NCI-H146 treated with DMSO at 0.1 percent for 48 hours (cell line): ENCODE measurements at regions not wholly inside any gene's neighbourhood (a gene's known extent, or its start where the extent isn't known, plus 50 kb on each side); places are given as distances from the start of the nearest gene placed in this dataset.
"Not testable (repeated sequence)": the region's sequence is repeated elsewhere in the genome, so short reads cannot be mapped to it uniquely, and the experiment has no call there.

Source experiments
- DNase-seq: peaks from one replicate; lab custom pipeline; 2025; ENCODE audit not compliant: unreplicated experiment; lab: John Stamatoyannopoulos, UW

DNA sequence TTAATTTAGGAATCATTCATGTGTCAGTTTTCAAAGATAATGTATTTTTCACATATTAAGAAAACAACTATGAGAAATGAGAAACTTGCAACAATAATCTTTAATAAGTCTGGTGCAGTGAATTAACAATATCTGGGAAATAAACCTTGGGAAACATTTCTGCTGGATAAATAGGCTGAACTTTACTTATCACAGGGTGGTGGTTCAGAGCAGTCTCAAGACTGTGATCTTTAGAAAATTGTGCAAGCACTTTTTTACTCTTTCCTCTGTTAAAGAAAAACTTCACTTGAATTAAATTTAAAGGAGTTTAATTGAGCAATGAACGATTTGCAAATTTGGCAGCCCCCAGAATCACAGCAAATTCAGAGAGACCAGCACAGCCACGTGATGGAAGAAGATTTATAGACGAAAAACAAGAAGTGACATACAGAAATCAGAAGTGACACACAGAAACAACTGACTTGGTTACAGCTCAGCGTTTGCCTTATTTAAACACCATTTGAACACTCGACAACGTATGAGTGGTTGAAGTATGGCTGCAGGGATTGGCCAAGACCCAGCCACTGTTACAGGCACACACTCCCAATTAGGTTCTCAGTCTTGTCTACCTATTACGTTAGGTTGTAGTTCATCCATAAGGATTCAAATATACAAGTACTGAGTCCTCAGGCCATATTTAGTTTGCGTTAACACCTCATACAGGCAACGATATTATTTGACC, 631.9 kb downstream of the SLCO4C1 start:
- DNase-seq, result no peak

GRCh38 chr5:101663543-101663942, 632.5 kb downstream of the SLCO4C1 start:
- DNase-seq, result no peak

GRCh38 chr5:101662263-101662662, 633.8 kb downstream of the SLCO4C1 start:
- no peak for DNase-seq

DNA sequence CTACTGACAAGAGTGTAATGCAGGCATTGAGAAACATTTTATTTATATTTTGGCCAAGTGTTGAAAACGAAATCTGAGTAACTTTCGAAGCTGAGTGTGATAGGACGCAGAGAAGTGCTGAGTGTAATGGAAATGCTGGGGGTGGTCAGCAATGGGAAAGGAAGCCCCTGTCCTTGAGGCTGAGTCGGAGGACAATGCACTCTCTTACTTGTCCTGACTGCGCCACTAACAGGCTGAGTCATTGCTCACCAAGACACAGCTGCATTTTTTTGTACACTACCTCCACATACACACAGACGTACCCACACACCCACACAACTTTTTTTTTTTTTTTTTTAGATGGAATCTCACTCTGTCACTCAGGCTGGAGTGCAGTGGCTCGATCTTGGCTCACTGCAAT, 637.7 kb downstream of the SLCO4C1 start:
- DNase-seq, result no peak

DNA sequence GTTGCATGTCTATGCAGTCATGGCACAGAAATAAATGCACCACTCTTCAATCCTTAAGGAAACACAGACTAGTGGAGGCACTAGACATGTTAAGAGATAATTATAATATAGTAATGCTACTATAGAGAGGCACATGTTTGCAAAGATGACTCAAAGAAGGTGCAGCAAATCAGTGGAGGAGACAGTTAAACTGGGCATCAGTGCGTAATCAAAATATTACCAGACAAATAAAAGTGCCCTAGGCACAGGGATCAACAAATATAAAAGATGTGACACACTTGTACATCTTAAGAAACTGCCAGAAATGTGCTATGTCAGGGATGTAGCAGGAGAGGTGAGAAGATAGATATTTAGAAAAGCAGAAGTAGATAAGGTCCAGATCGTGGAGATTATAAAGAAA, 642.1 kb downstream of the SLCO4C1 start:
- no peak for DNase-seq

- DNase-seq, result no peak
Observed at GRCh38 chr5:101647861-101648260, 648.2 kb downstream of the SLCO4C1 start.

GRCh38 chr5:101643794-101644193, 652.3 kb downstream of the SLCO4C1 start:
- DNase-seq, result no peak

- DNase-seq, result no peak
Observed at GRCh38 chr5:101637599-101637998, 658.5 kb downstream of the SLCO4C1 start.

DNA sequence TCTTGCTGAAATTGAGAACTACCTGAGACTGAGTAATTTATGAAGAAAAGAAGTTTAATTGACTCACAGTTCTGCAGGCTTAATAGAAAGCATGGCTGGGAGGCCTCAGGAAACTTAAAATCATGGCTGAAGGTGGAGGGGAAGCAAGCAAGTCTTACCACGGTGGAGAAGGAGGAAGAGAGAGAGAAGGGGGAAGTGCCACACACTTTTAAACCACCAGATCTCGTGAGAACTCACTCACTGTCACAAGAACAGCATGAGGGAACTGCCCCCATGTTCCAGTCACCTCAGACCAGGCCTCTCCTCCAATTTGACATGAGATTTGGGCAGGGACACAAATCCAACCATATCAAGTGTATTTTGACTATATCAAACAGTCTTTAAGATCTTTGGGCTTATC, 668.3 kb downstream of the SLCO4C1 start:
- not testable (repeated sequence) for DNase-seq

- no peak for DNase-seq
Observed at GRCh38 chr5:101626572-101626971, 669.5 kb downstream of the SLCO4C1 start.

GRCh38 chr5:101611039-101611438, 685.0 kb downstream of the SLCO4C1 start:
- no peak for DNase-seq

GRCh38 chr5:101608322-101608721, 687.8 kb downstream of the SLCO4C1 start:
- no peak for DNase-seq

GRCh38 chr5:101605700-101606099, 690.4 kb downstream of the SLCO4C1 start:
- no peak for DNase-seq

- no peak for DNase-seq
Observed at GRCh38 chr5:101600614-101601013, 695.5 kb downstream of the SLCO4C1 start.

DNA sequence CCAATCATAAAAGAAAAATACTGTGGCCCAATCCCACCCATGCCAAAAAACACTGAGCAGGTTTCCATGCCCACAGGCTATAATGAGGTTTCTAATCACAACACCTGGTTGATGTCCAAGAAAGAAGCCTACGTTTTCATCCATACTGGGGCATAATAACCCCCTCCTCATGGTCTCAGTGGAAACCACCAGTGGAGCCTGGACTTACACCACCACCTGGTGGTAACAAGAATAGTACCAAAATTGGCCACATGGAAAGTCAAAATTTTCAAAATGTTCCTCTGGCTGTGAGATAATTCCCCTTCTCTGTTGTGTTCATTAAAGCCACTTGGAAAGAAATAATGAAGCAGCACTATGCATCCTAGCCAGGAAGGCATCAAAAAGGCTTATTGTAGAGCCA, 687.3 kb upstream of the ST8SIA4 start:
- no peak for DNase-seq

GRCh38 chr5:101585366-101585765, 682.3 kb upstream of the ST8SIA4 start:
- no peak for DNase-seq

GRCh38 chr5:101580591-101580990, 677.5 kb upstream of the ST8SIA4 start:
- no peak for DNase-seq

DNA sequence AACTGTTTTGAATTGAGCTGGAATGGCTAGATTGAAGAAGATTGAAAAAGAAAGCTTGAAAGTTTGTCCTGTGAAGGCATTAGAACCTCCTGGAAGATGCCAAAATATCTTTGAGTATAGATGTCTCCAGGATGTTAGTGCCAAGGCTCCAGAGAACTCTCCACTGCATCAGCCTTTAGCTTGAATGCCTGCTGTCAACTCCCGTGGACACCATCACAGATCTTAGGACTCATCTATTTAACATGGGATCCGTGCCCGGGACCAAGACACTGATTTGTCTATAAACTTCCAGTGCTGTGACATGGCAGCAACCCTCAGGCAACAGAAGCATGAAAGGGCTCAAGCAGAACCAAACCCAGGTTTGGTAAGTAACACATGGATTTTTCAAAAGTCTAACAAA, 670.9 kb upstream of the ST8SIA4 start:
- no peak for DNase-seq

DNA sequence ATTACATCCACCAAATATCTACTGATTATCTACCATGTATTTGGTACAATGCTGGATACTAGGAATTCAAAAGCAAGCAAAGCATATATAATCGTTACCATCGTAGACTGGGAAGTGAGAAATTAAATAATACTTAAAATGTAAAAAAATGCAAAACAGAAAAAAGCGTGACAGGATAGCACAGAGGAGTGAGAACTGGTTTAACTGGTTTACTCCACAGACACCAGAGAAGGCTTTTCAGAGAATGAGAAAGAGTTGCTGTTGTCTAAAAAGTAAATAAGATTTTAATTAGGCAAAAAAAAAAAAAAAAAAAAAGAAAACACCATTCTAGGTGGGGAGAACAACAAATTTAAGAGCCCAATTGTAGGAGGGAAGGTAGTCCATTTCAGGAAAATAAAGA, 657.9 kb upstream of the ST8SIA4 start:
- DNase-seq, result no peak

- DNase-seq, result no peak
Observed at GRCh38 chr5:101543780-101544179, 640.7 kb upstream of the ST8SIA4 start.

GRCh38 chr5:101539315-101539714, 636.2 kb upstream of the ST8SIA4 start:
- DNase-seq, result no peak

GRCh38 chr5:101535626-101536025, 632.5 kb upstream of the ST8SIA4 start:
- DNase-seq, result no peak

DNA sequence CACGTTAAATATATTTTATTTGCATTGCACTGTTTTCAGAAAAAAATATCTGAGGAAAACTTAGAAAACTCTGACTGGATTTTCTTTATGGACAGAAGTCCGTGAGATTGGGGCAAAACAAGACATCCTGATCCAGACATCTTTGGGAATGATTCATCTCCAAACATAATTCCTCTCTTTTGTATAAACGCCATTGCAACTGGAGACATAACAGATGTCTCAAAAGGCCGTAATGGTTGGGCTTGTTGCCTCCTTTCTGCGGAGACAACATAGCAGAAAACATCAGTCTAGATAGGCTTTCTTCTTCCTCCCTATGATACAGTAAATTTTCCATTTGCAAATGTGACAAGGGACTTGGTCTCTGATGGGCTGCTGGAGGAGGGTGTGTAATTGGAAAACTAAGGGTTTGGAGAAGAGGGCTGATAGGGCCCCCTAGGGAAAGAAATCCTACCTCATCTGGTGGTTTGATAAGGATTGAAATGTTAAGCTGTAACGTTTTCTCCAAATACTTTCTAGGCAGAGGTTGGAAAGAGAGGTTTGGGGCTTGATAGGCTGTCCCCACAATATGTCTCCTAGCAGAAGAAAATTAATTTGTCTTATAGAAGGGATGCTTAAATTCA, 631.5 kb upstream of the ST8SIA4 start:
- DNase-seq, result no peak
